ENCODE measurements at regions not wholly inside any gene's neighbourhood (a gene's known extent, or its start where the extent isn't known, plus 50 kb on each side); places are given as distances from the start of the nearest gene placed in this dataset.

DNA sequence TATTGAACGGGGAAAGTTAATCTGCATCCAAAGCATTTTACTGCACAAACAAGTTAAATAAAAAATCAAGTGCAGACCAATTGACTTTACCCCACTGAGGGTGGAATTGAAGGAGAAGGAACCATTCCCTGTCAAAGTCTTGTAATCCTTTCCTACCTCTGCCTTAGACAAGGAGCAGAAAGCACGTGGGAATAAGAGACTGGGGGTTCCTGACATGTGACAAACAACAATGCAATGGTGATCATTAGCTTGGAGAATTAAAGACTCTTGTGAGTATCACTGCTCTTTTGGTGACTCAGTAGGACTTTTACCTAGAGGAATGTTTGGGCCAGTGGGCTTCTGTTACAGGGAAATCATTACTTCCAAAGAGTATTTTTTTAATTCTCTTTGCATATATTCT lies 779.5 kb downstream of the TLR4 start:
- TF ChIP-seq CTCF (IDR thresholded peaks at IDR 0.05): no peak
- no peaks in the 10 kb centered on the region for H3K27me3 Mint-ChIP-seq (ENCODE audit: low read depth in 2 of 2)
- 18% methylated on average over 1 of the region's 2 CpGs for WGBS (ENCODE audit: insufficient coverage)
- no peaks in the 10 kb centered on the region for H3K4me1 Mint-ChIP-seq
- no peak overlapping the region for H3K4me3 Mint-ChIP-seq
- Histone ChIP-seq H3K27ac (ENCODE audit: low read length) (no peak overlapping the region), H3K4me1 (ENCODE audit: control insufficient read depth, insufficient read depth, low read length) (no peaks in the 10 kb centered on the region), H3K4me3 (ENCODE audit: low read length) (no peak overlapping the region), H3K36me3 (ENCODE audit: control insufficient read depth, insufficient read depth, low read length) (no peaks in the 10 kb centered on the region), H3K9me3 (ENCODE audit: control insufficient read depth, insufficient read depth, low read length) (no peaks in the 10 kb centered on the region), H3K27me3 (ENCODE audit: control insufficient read depth, insufficient read depth, low read length) (no peaks in the 10 kb centered on the region)
- ATAC-seq: no peak
- intact Hi-C loops (cut with micrococcal nuclease): no loop called here
- DNase-seq: no peak
- H3K27ac Mint-ChIP-seq: no peak overlapping the region
- H3K36me3 Mint-ChIP-seq: no peaks in the 10 kb centered on the region
- H3K9me3 Mint-ChIP-seq: peaks cover 18 to 19% of the 10 kb centered on the region in 2 donors

- Mint-ChIP-seq H3K4me1 (no peaks in the 10 kb centered on the region), H3K9me3 (peaks cover 29 to 31% of the 10 kb centered on the region in 2 donors), H3K36me3 (peaks cover 7% of the 10 kb centered on the region), H3K27ac (no peak overlapping the region), H3K4me3 (no peak overlapping the region), H3K27me3 (ENCODE audit: low read depth in 2 of 2) (no peaks in the 10 kb centered on the region)
- H3K36me3 ChIP-seq (ENCODE audit: control insufficient read depth, insufficient read depth, low read length): no peaks in the 10 kb centered on the region
- no peaks in the 10 kb centered on the region for H3K4me1 ChIP-seq (ENCODE audit: control insufficient read depth, insufficient read depth, low read length)
- H3K27ac ChIP-seq (ENCODE audit: low read length): no peak overlapping the region
- no peaks in the 10 kb centered on the region for H3K27me3 ChIP-seq (ENCODE audit: control insufficient read depth, insufficient read depth, low read length)
- WGBS (ENCODE audit: insufficient coverage): no CpG with 5 or more reads among the region's 1 CpG
- H3K9me3 ChIP-seq (ENCODE audit: control insufficient read depth, insufficient read depth, low read length): no peaks in the 10 kb centered on the region
- ATAC-seq: no peak
- no peak overlapping the region for H3K4me3 ChIP-seq (ENCODE audit: low read length)
- no peak for DNase-seq
- TF ChIP-seq CTCF (IDR thresholded peaks at IDR 0.05): no peak
- intact Hi-C loops (cut with micrococcal nuclease): no loop called here
Observed at GRCh38 chr9:118503236-118503635, 799.0 kb downstream of the TLR4 start.

GRCh38 chr9:118510711-118511110 lies 806.5 kb downstream of the TLR4 start:
- ATAC-seq (no peak), DNase-seq (no peak)
- no peak overlapping the region for H3K27ac Mint-ChIP-seq

More at GRCh38 chr9:118510711-118511110, 806.5 kb downstream of the TLR4 start:
- no peak overlapping the region for H3K4me3 Mint-ChIP-seq
- H3K36me3 Mint-ChIP-seq: peaks cover 2% of the 10 kb centered on the region
- no CpG with 5 or more reads among the region's 4 CpGs for WGBS (ENCODE audit: insufficient coverage)
- Histone ChIP-seq H3K27ac (ENCODE audit: low read length) (no peak overlapping the region), H3K27me3 (ENCODE audit: control insufficient read depth, insufficient read depth, low read length) (no peaks in the 10 kb centered on the region), H3K36me3 (ENCODE audit: control insufficient read depth, insufficient read depth, low read length) (no peaks in the 10 kb centered on the region), H3K4me1 (ENCODE audit: control insufficient read depth, insufficient read depth, low read length) (no peaks in the 10 kb centered on the region), H3K4me3 (ENCODE audit: low read length) (no peak overlapping the region), H3K9me3 (ENCODE audit: control insufficient read depth, insufficient read depth, low read length) (no peaks in the 10 kb centered on the region)
- no peak for TF ChIP-seq CTCF (IDR thresholded peaks at IDR 0.05)
- peaks cover 8 to 14% of the 10 kb centered on the region in 2 donors for H3K9me3 Mint-ChIP-seq
- no peaks in the 10 kb centered on the region for H3K27me3 Mint-ChIP-seq (ENCODE audit: low read depth in 2 of 2)
- intact Hi-C loops (cut with micrococcal nuclease): no loop called here
- no peaks in the 10 kb centered on the region for H3K4me1 Mint-ChIP-seq

Data from natural killer cell (primary cell).